ENCODE measurements at regions not wholly inside any gene's neighbourhood (a gene's known extent, or its start where the extent isn't known, plus 50 kb on each side); places are given as distances from the start of the nearest gene placed in this dataset.

GRCh38 chr2:239531456-239532241 lies 130.8 kb upstream of the HDAC4 start:
- Mint-ChIP-seq H3K4me3 (ENCODE audit: low read depth, unreplicated experiment) (no peak overlapping the region), H3K9me3 (ENCODE audit: low read depth, unreplicated experiment) (peaks cover 8% of the 10 kb centered on the region), H3K27me3 (ENCODE audit: unreplicated experiment) (peaks cover 58% of the 10 kb centered on the region), H3K27ac (ENCODE audit: unreplicated experiment) (no peak overlapping the region), H3K36me3 (ENCODE audit: insufficient read depth, unreplicated experiment) (no peaks in the 10 kb centered on the region), H3K4me1 (ENCODE audit: low read depth, unreplicated experiment) (no peaks in the 10 kb centered on the region)
- no peak for TF ChIP-seq CTCF (IDR thresholded peaks at IDR 0.05; ENCODE audit: unreplicated experiment)
- no peak for DNase-seq
- CTCF ChIA-PET = interaction anchor here (0.6 kb wide), 1 partner anchor 526 kb away, joined by 3 read pairs; no protein-coding TSS in a partner anchor
- no TSS peak for BruUV-seq (replicated peaks)
- intact Hi-C loops (cut with micrococcal nuclease; ENCODE audit: unreplicated experiment) = no loop called here

- intact Hi-C loops (cut with micrococcal nuclease; ENCODE audit: unreplicated experiment) = no loop called here
- no peak for DNase-seq
- Mint-ChIP-seq H3K36me3 (ENCODE audit: insufficient read depth, unreplicated experiment) (no peaks in the 10 kb centered on the region), H3K27me3 (ENCODE audit: unreplicated experiment) (peaks cover 50% of the 10 kb centered on the region), H3K27ac (ENCODE audit: unreplicated experiment) (no peak overlapping the region), H3K4me3 (ENCODE audit: low read depth, unreplicated experiment) (no peak overlapping the region), H3K4me1 (ENCODE audit: low read depth, unreplicated experiment) (no peaks in the 10 kb centered on the region), H3K9me3 (ENCODE audit: low read depth, unreplicated experiment) (peaks cover 6% of the 10 kb centered on the region)
- no TSS peak for BruUV-seq (replicated peaks)
- CTCF ChIA-PET = interaction anchor here (0.6 kb wide), 1 partner anchor 527 kb away, joined by 3 read pairs; no protein-coding TSS in a partner anchor
- no peak for TF ChIP-seq CTCF (IDR thresholded peaks at IDR 0.05; ENCODE audit: unreplicated experiment)
Measured at GRCh38 chr2:239530749-239531316, 130.0 kb upstream of the HDAC4 start.

GRCh38 chr2:239529313-239530015 lies 128.6 kb upstream of the HDAC4 start:
- peaks cover 5% of the 10 kb centered on the region for H3K9me3 Mint-ChIP-seq (ENCODE audit: low read depth, unreplicated experiment)
- CTCF ChIA-PET = interaction anchor here (0.5 kb wide), 1 partner anchor 342 kb away, joined by 3 read pairs; no protein-coding TSS in a partner anchor
- BruUV-seq (replicated peaks) = no TSS peak
- no peak for DNase-seq
- intact Hi-C loops (cut with micrococcal nuclease; ENCODE audit: unreplicated experiment) = no loop called here
- H3K27ac Mint-ChIP-seq (ENCODE audit: unreplicated experiment) = no peak overlapping the region
- no peak for TF ChIP-seq CTCF (IDR thresholded peaks at IDR 0.05; ENCODE audit: unreplicated experiment)
- H3K4me3 Mint-ChIP-seq (ENCODE audit: low read depth, unreplicated experiment) = no peak overlapping the region
- no peaks in the 10 kb centered on the region for H3K4me1 Mint-ChIP-seq (ENCODE audit: low read depth, unreplicated experiment)
- no peaks in the 10 kb centered on the region for H3K36me3 Mint-ChIP-seq (ENCODE audit: insufficient read depth, unreplicated experiment)
- H3K27me3 Mint-ChIP-seq (ENCODE audit: unreplicated experiment) = peaks cover 41% of the 10 kb centered on the region

GRCh38 chr2:239528883-239529282 lies 128.1 kb upstream of the HDAC4 start:
- H3K4me3 Mint-ChIP-seq (ENCODE audit: low read depth, unreplicated experiment) = no peak overlapping the region
- H3K27me3 Mint-ChIP-seq (ENCODE audit: unreplicated experiment) = peaks cover 35% of the 10 kb centered on the region
- H3K4me1 Mint-ChIP-seq (ENCODE audit: low read depth, unreplicated experiment) = no peaks in the 10 kb centered on the region
- no TSS peak for BruUV-seq (replicated peaks)
- CTCF ChIA-PET = interaction anchor here (0.5 kb wide), 1 partner anchor 342 kb away, joined by 3 read pairs; no protein-coding TSS in a partner anchor
- intact Hi-C loops (cut with micrococcal nuclease; ENCODE audit: unreplicated experiment) = no loop called here
- TF ChIP-seq CTCF (IDR thresholded peaks at IDR 0.05; ENCODE audit: unreplicated experiment) = no peak
- H3K27ac Mint-ChIP-seq (ENCODE audit: unreplicated experiment) = no peak overlapping the region
- H3K36me3 Mint-ChIP-seq (ENCODE audit: insufficient read depth, unreplicated experiment) = no peaks in the 10 kb centered on the region
- no peak for DNase-seq
- H3K9me3 Mint-ChIP-seq (ENCODE audit: low read depth, unreplicated experiment) = peaks cover 5% of the 10 kb centered on the region
